Endothelial cell of umbilical vein (primary cell): ENCODE measurements at regions not wholly inside any gene's neighbourhood (a gene's known extent, or its start where the extent isn't known, plus 50 kb on each side); places are given as distances from the start of the nearest gene placed in this dataset.

Experiments used
- BruUV-seq: library from RNA; stranded (reverse); fragments of 400-500 nt; replicated peaks from 2 replicates; lab custom pipeline; 2021; lab: Mats Ljungman, UMichigan
- CTCF ChIA-PET: fragments of 300-600, 350-600 bp; sonication (Branson Sonifier 250); formaldehyde crosslinking; loops from one replicate; lab custom pipeline; 2021; ENCODE audit warnings: antibody characterized with exemption, inconsistent platforms; lab: Charles Lee
- POLR2A ChIA-PET: fragments of 300-600, 350-600 bp; sonication (Branson Sonifier 250); formaldehyde crosslinking; loops from one replicate; lab custom pipeline; 2021; ENCODE audit warnings: antibody characterized with exemption, inconsistent platforms; lab: Charles Lee
- DNase-seq: peaks from one replicate; pipeline ENCODE4 v3.0.0-alpha.2; 2011; ENCODE audit warnings: low read depth, low spot score
- FAIRE-seq: peaks from 2 replicates; lab custom pipeline; 2011; peaks lifted over from hg19 to GRCh38; lab: Jason Lieb, UNC
- H2AFZ ChIP-seq: 2 replicates; pipeline ENCODE4 v1.6.0; 2012; ENCODE audit warnings: low read depth, low read length, control low read depth, inconsistent platforms
- H3K27ac ChIP-seq: 2 replicates; pipeline ENCODE4 v1.5.1; 2011; ENCODE audit warnings: low read depth, mild to moderate bottlenecking, control low read depth, low read length, moderate library complexity; ENCODE audit not compliant: insufficient read depth
- H3K27me3 ChIP-seq, 2 experiments: 2 replicates each; pipeline versions ENCODE4 v1.6.0 to v1.6.1; 2011; ENCODE audit warnings: low read length in 2 of 2, mixed read lengths in 1 of 2; ENCODE audit not compliant: control insufficient read depth in 2 of 2, insufficient read depth in 2 of 2
- H3K36me3 ChIP-seq, 2 experiments: 2 replicates in 1 of 2; 3 replicates in 1 of 2; pipeline ENCODE4 v1.5.1; 2011; ENCODE audit warnings: low read length in 2 of 2, mild to moderate bottlenecking in 1 of 2, moderate library complexity in 1 of 2; ENCODE audit not compliant: control insufficient read depth in 2 of 2, insufficient read depth in 2 of 2; ENCODE audit errors: extremely low read depth in 1 of 2
- H3K4me1 ChIP-seq: 3 replicates; pipeline ENCODE4 v1.5.1; 2011; ENCODE audit warnings: mild to moderate bottlenecking, low read length; ENCODE audit not compliant: control insufficient read depth, insufficient read depth; ENCODE audit errors: extremely low read depth
- H3K4me2 ChIP-seq: 2 replicates; pipeline ENCODE4 v1.6.1; 2011; ENCODE audit warnings: low read length, control low read depth, mixed read lengths; ENCODE audit not compliant: insufficient read depth
- H3K4me3 ChIP-seq, 3 experiments: fragments of 200-600 bp in 1 of 3; sonication (generic), shearing (Covaris generic) in 1 of 3; replicated peaks in 1 of 3; 2 replicates each; pipeline ENCODE4 v1.5.1; 2011 to 2016; ENCODE audit warnings: control low read depth in 3 of 3, low read length in 3 of 3, mild to moderate bottlenecking in 2 of 3, inconsistent platforms in 1 of 3, low read depth in 1 of 3, moderate library complexity in 1 of 3; ENCODE audit not compliant: insufficient read depth in 1 of 3
- H3K79me2 ChIP-seq: 2 replicates; pipeline ENCODE4 v1.6.0; 2012; ENCODE audit warnings: low read length, inconsistent platforms; ENCODE audit not compliant: control insufficient read depth, insufficient read depth
- H3K9ac ChIP-seq: replicated peaks from 2 replicates; pipeline ENCODE3; 2011; ENCODE audit warnings: low read length, control low read depth; ENCODE audit not compliant: insufficient read depth; ENCODE audit errors: extremely low read depth
- H3K9me1 ChIP-seq: replicated peaks from 3 replicates; pipeline ENCODE4 v1.6.0; 2011; ENCODE audit warnings: mild to moderate bottlenecking, low read length; ENCODE audit not compliant: control insufficient read depth, insufficient read depth; ENCODE audit errors: extremely low read depth
- H3K9me3 ChIP-seq: replicated peaks from 2 replicates; pipeline ENCODE4 v1.5.1; 2012; ENCODE audit warnings: low read length, inconsistent platforms; ENCODE audit not compliant: control insufficient read depth, insufficient read depth
- H4K20me1 ChIP-seq: replicated peaks from 2 replicates; pipeline ENCODE3; 2011; ENCODE audit warnings: mild to moderate bottlenecking, low read length; ENCODE audit not compliant: control insufficient read depth, insufficient read depth; ENCODE audit errors: extremely low read depth
- FOS ChIP-seq: IDR thresholded peaks from 2 replicates; pipeline ENCODE4 v1.6.1; 2011; ENCODE audit warnings: mild to moderate bottlenecking, low read length, moderate library complexity, borderline replicate concordance; ENCODE audit not compliant: insufficient read depth
- GATA2 ChIP-seq: IDR thresholded peaks from 2 replicates; pipeline ENCODE4 v1.7.0; 2011; ENCODE audit warnings: low read depth, mild to moderate bottlenecking, moderate library complexity, mixed read lengths, low read length; ENCODE audit not compliant: insufficient read length, insufficient read depth
- MAX ChIP-seq: IDR thresholded peaks from 2 replicates; pipeline ENCODE4 v1.6.1; 2011; ENCODE audit not compliant: insufficient read depth, insufficient read length
- MYC ChIP-seq: IDR thresholded peaks from one replicate; pipeline ENCODE4 v1.6.1; 2011; ENCODE audit warnings: mild to moderate bottlenecking, low read depth, low read length
- POLR2A ChIP-seq: IDR thresholded peaks from 2 replicates; pipeline ENCODE4 v1.6.1; 2012; ENCODE audit warnings: low read depth, mild to moderate bottlenecking, control low read depth, low read length
- dilution Hi-C: fragments of 300-500 bp; cut with MboI; formaldehyde crosslinking; loops from one replicate; pipeline ENCODE4 v1.15.0; 2019; ENCODE audit warnings: low sequenced_read_pairs; ENCODE audit not compliant: extremely low pct_ligation_motif_present
- intact Hi-C: fragments of 100-400 bp; cut with micrococcal nuclease; formaldehyde crosslinking; loops from one replicate; pipeline ENCODE4 v1.10.0; 2022
- TF ChIP-seq, protein P1 (sequence below), 2 donors: IDR thresholded peaks; 1 replicate in 1 of 2; 2 replicates in 1 of 2; pipeline ENCODE4 v1.5.1; 2011; ENCODE audit warnings: low read length in 2 of 2, mild to moderate bottlenecking in 2 of 2, moderate library complexity in 2 of 2, control low read depth in 1 of 2, inconsistent platforms in 1 of 2, low read depth in 1 of 2; ENCODE audit not compliant: insufficient read depth in 1 of 2; ENCODE audit errors: extremely low read depth in 1 of 2

- no peak overlapping the region for H3K27ac ChIP-seq
- intact Hi-C loops, result no loop called here
Measured at GRCh38 chrX:39873117-39873516, 224.6 kb downstream of the BCOR start.

More at GRCh38 chrX:39873117-39873516, 224.6 kb downstream of the BCOR start:
- Histone ChIP-seq H3K4me2 (no peak overlapping the region), H4K20me1 (no peaks in the 10 kb centered on the region), H3K27me3 (no peaks in the 10 kb centered on the region), H3K9me3 (no peaks in the 10 kb centered on the region), H3K4me3 (no peak overlapping the region), H3K9ac (no peak overlapping the region), H3K79me2 (no peaks in the 10 kb centered on the region), H2AFZ (no peak overlapping the region), H3K36me3 (no peaks in the 10 kb centered on the region), H3K4me1 (no peaks in the 10 kb centered on the region), H3K9me1 (no peaks in the 10 kb centered on the region)
- TF ChIP-seq, protein P1, sequence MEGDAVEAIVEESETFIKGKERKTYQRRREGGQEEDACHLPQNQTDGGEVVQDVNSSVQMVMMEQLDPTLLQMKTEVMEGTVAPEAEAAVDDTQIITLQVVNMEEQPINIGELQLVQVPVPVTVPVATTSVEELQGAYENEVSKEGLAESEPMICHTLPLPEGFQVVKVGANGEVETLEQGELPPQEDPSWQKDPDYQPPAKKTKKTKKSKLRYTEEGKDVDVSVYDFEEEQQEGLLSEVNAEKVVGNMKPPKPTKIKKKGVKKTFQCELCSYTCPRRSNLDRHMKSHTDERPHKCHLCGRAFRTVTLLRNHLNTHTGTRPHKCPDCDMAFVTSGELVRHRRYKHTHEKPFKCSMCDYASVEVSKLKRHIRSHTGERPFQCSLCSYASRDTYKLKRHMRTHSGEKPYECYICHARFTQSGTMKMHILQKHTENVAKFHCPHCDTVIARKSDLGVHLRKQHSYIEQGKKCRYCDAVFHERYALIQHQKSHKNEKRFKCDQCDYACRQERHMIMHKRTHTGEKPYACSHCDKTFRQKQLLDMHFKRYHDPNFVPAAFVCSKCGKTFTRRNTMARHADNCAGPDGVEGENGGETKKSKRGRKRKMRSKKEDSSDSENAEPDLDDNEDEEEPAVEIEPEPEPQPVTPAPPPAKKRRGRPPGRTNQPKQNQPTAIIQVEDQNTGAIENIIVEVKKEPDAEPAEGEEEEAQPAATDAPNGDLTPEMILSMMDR (IDR thresholded peaks at IDR 0.05; ENCODE audit: extremely low read depth in 1 of 2, insufficient read depth in 1 of 2, low read depth in 1 of 2, low read length in 2 of 2), result no peak
- no peak for TF ChIP-seq MYC
- no peak for TF ChIP-seq FOS
- no peak for TF ChIP-seq POLR2A
- no peak for TF ChIP-seq MAX
- no peak for TF ChIP-seq GATA2
- DNase-seq (no peak), FAIRE-seq (no peak)
- CTCF ChIA-PET, result no interaction called here
- no TSS peak for BruUV-seq
- POLR2A ChIA-PET, result no interaction called here
- dilution Hi-C loops, result no loop called here
